ENCODE measurements at regions not wholly inside any gene's neighbourhood (a gene's known extent, or its start where the extent isn't known, plus 50 kb on each side); places are given as distances from the start of the nearest gene placed in this dataset.

DNA sequence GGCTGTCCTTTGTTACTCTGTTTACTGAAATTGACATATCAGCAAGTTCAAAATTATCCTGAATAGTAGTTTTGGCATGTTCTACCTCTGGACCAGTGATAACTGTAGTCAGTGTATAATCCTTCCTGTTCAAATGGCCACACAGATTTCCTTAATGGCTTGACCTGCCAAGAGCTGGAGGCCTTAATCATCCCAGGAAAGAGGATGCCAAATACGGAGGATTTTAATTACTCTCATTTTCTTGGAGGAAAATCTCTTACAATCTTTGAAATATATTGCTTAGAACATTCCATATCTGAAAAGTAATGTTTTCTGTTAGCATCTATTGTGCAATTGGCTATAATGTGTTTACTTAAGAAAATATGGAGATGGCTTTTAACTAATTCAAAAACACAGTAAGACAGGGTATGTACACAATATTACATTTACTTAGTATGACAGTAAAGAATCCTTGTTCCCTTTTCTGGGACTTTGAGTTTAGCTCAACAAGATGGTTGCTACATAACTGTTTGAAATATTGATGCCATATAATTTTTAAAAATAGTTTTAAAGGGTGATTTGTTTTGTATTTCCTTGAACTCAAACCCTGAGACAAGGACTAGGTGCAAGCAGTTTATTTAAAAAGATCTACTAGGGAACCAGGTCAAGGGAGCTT lies 68.9 kb upstream of the SELENOP start:
- TF ChIP-seq, protein P1, sequence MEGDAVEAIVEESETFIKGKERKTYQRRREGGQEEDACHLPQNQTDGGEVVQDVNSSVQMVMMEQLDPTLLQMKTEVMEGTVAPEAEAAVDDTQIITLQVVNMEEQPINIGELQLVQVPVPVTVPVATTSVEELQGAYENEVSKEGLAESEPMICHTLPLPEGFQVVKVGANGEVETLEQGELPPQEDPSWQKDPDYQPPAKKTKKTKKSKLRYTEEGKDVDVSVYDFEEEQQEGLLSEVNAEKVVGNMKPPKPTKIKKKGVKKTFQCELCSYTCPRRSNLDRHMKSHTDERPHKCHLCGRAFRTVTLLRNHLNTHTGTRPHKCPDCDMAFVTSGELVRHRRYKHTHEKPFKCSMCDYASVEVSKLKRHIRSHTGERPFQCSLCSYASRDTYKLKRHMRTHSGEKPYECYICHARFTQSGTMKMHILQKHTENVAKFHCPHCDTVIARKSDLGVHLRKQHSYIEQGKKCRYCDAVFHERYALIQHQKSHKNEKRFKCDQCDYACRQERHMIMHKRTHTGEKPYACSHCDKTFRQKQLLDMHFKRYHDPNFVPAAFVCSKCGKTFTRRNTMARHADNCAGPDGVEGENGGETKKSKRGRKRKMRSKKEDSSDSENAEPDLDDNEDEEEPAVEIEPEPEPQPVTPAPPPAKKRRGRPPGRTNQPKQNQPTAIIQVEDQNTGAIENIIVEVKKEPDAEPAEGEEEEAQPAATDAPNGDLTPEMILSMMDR (conservative IDR thresholded peaks at IDR 0.05; ENCODE audit: low read depth, low read length), result no peak
- H3K4me3 ChIP-seq (ENCODE audit: low read depth, low read length), result no peak overlapping the region
- DNase-seq (ENCODE audit: low read depth), result no peak

DNA sequence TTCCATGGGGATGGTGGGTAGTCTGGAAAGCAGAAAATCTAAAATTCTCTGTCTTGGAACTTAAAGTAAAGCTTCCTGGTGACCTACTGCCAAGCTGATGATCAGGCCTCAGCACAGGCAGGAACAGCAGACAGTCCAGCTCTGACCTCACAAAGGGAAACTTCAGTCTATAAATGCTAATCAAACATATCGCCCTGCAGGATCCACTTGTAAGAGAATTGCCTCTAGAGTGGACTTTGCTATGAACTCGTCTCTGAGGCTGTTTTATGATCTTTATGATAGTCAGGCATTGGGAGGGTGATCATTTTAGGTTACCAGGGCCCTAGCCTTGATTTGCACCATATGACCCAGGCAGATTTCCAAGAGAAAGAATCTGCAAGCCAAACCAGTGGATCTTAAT lies 67.6 kb upstream of the SELENOP start:
- TF ChIP-seq, protein P1 (conservative IDR thresholded peaks at IDR 0.05; ENCODE audit: low read depth, low read length), result no peak
- no peak overlapping the region for H3K4me3 ChIP-seq (ENCODE audit: low read depth, low read length)
- DNase-seq (ENCODE audit: low read depth), result no peak

DNA sequence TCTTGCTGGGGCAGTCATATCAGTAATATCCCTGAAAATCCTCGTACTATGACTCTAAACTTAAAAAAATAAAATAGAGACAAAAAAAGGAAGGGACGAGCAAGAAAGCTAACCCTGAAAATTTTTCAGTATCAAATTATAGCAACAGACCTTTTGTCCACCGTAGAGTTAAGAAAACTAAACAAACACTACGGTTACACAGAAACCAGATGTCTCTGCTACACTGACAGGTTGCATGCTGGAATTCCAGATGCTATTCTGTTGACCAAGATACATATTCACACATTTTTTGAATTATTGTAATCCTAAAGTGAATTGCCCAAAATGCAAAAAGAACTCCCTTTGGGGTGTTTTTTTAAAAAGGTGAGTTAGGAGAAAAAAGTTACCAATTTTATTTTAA lies 66.9 kb upstream of the SELENOP start:
- no peak for DNase-seq (ENCODE audit: low read depth)
- H3K4me3 ChIP-seq (ENCODE audit: low read depth, low read length), result no peak overlapping the region
- TF ChIP-seq, protein P1 (conservative IDR thresholded peaks at IDR 0.05; ENCODE audit: low read depth, low read length), result no peak

DNA sequence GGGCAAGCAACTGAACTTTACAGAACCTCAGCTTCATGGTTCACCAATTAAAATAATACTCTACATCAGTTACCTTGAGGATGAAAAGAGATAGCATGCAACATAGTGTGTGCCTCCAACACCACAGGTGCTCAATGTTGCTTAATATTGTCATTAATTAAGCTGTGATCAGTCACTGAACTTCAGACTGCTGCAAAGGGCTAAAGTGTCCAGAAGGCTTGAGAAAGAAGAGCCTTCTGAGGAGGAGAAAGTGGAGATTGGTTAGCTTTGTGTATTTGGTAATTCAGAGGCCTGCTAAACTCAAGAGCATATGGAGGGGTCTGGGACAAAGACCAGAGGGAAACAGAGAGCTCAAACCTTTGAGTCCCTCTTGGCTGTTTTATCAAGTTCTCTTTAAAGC lies 66.3 kb upstream of the SELENOP start:
- DNase-seq (ENCODE audit: low read depth), result no peak
- no peak overlapping the region for H3K4me3 ChIP-seq (ENCODE audit: low read depth, low read length)
- TF ChIP-seq, protein P1 (conservative IDR thresholded peaks at IDR 0.05; ENCODE audit: low read depth, low read length), result no peak

DNA sequence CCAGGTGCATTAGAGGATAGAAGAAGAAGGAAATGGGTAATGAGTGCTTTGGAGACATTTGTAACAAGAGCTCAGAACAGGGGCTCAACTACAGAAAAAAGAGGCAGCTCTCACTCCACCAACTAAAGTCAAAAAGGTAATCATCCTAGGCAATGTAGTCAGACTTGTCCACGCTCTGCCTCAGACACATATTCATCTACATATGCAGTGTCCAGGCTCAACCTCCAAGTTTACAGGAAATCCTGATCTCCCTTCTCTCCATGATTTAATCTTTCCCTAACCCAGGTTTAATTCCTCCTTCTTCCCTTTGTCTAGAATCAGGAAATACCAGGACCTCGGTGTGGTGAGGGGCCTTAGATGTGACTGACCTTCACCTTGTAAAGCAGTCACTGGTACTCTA lies 65.7 kb upstream of the SELENOP start:
- DNase-seq (ENCODE audit: low read depth), result no peak
- H3K4me3 ChIP-seq (ENCODE audit: low read depth, low read length), result no peak overlapping the region
- TF ChIP-seq, protein P1 (conservative IDR thresholded peaks at IDR 0.05; ENCODE audit: low read depth, low read length), result no peak

DNA sequence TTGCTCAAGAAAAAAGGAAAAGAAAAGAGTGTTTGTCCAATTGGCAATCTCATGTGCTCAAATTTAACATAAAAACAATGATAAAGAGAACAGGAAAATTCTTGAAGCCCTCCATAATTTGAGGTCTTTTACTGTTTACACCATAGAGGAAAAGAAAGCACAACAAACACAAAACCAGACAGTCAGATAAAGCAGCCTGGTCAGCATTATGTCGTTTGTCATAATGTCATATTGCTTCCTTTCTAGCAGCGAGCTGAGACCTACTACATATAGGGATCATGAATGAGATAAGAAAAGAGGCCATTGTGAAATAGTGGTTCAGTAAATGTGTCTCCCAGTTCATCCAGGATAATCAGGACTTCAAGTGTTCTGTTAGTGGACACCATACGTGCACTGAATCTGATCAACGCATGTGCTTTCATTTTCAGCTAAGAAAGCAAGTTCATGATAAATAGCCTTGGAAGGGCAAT lies 64.7 kb upstream of the SELENOP start:
- TF ChIP-seq, protein P1 (conservative IDR thresholded peaks at IDR 0.05; ENCODE audit: low read depth, low read length), result no peak
- DNase-seq (ENCODE audit: low read depth), result no peak
- no peak overlapping the region for H3K4me3 ChIP-seq (ENCODE audit: low read depth, low read length)

DNA sequence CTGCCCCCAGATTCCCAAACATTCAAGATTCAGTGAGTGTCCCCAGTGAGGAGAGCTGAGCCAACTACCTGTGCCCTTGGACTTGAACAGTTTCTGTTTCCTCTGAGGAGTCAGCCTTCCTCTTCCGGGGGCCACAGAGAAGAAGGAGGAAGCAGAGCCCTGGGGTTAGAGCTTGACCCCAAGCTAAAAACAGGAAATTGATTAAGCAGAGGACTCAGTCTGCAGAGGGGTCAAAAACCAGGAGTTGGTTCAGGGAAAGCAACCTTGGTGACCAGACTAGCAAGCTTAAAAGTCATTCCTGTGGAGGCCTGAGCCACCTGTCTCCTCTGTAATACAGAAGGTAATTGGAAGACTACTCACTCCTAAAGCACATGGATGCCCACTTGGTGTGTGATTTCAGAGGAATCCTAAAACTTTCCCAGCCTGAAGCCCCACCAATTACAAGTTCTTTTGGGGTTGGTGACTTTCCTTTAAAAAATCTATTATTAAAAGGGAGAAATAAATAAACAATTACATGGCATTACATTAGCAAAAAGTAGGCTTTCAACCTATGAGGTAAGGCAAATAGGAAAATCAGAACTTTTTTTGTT lies 64.2 kb upstream of the SELENOP start:
- no peak overlapping the region for H3K4me3 ChIP-seq (ENCODE audit: low read depth, low read length)
- TF ChIP-seq, protein P1 (conservative IDR thresholded peaks at IDR 0.05; ENCODE audit: low read depth, low read length), result no peak
- no peak for DNase-seq (ENCODE audit: low read depth)

Measured in epithelial cell of proximal tubule (primary cell).